ENCODE measurements at regions not wholly inside any gene's neighbourhood (a gene's known extent, or its start where the extent isn't known, plus 50 kb on each side); places are given as distances from the start of the nearest gene placed in this dataset.
"Not testable (repeated sequence)": the region's sequence is repeated elsewhere in the genome, so short reads cannot be mapped to it uniquely, and the experiment has no call there.

DNA sequence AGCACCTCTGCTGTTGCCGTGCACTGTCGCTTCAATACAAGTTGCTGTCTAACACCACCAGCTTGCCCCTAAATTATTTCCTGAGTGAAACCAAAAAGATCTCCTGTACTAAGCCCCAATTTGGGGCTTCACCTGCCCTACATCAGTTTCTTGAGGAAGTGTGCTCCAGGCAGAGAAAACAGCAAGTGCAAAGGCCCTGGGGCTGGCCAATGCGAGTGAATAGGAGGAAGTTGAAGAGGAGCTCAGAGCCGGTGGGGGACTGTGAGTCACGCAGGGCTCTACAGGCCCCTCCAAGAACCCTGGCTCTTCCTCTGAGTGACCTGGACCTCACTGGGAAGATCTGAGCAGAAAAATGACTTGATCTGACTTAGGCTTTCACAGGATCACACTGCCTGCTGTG, 117.2 kb downstream of the IPO8 start:
- intact Hi-C loops (cut with micrococcal nuclease), result no loop called here
- no peaks in the 10 kb centered on the region for H3K36me3 Mint-ChIP-seq
- no peak overlapping the region for H3K27ac Mint-ChIP-seq

DNA sequence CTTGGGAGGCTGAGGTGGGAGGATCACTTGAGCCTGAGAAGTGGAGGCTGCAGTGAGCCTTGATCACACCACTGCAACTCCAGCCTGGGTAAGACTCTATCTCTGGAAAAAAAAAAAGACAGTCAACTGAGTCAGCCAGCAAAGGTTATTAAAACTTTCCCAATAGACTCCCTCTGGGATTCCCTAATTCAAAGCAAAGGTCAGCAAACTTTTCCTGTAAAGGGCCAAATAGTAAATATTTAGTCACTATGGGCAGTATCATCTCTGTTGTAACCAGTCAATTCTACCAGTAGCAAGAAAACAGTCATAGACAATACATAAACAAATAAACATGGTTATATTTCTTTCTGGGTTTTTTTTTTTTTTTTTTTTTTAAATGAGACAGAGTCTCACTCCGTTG, 122.5 kb downstream of the IPO8 start:
- Mint-ChIP-seq H3K4me1 (ENCODE audit: low read depth) (no peaks in the 10 kb centered on the region), H3K36me3 (no peaks in the 10 kb centered on the region), H3K9me3 (no peaks in the 10 kb centered on the region), H3K4me3 (no peak overlapping the region), H3K27ac (no peak overlapping the region), H3K27me3 (peaks cover 3% of the 10 kb centered on the region)
- ChIA-PET POLR2A (no interaction called here), CTCF (no interaction called here)
- no peak for DNase-seq
- intact Hi-C loops (cut with micrococcal nuclease), result no loop called here

More for the DNA sequence above, 117.2 kb downstream of the IPO8 start:
- POLR2A ChIA-PET, result no interaction called here
- CTCF ChIA-PET, result no interaction called here
- no peak overlapping the region for H3K4me3 Mint-ChIP-seq
- no peaks in the 10 kb centered on the region for H3K4me1 Mint-ChIP-seq (ENCODE audit: low read depth)
- no peaks in the 10 kb centered on the region for H3K27me3 Mint-ChIP-seq
- H3K9me3 Mint-ChIP-seq, result no peaks in the 10 kb centered on the region
- DNase-seq, result no peak

DNA sequence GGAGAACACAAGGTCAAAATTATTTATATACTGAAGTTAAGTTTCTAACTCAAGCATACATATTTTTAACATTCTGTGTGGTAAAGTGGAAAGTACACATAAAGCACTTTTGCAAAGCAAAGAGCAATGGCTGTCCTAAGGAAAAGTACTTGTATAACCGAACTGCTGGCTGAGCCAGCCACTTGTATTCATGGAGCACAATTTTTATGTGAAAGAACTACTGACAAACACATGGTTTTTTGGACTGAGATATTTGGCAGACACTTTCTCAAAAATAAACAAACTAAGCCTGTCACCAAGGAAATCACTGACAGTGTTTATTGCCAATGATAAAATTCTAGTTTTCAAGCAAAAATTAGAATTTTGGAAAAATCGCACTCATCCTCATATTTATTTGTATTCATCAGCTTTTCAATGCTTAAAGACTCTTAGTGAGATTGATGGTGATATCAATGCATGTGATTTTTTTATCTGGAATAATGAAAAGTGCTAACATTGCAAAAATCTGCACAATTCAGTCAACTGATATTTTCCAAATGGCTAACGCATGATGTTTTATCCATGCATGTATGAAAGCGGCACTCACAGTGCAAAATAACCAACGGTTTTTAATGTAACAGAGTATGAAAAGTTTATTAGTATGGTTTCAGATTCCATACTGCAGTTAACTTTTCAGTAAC, 125.3 kb downstream of the IPO8 start:
- Mint-ChIP-seq H3K36me3 (no peaks in the 10 kb centered on the region), H3K27me3 (peaks cover 4% of the 10 kb centered on the region), H3K4me1 (ENCODE audit: low read depth) (no peaks in the 10 kb centered on the region), H3K27ac (no peak overlapping the region), H3K9me3 (no peaks in the 10 kb centered on the region), H3K4me3 (no peak overlapping the region)
- no peak for DNase-seq
- intact Hi-C loops (cut with micrococcal nuclease), result no loop called here
- CTCF ChIA-PET, result no interaction called here
- POLR2A ChIA-PET, result no interaction called here

DNA sequence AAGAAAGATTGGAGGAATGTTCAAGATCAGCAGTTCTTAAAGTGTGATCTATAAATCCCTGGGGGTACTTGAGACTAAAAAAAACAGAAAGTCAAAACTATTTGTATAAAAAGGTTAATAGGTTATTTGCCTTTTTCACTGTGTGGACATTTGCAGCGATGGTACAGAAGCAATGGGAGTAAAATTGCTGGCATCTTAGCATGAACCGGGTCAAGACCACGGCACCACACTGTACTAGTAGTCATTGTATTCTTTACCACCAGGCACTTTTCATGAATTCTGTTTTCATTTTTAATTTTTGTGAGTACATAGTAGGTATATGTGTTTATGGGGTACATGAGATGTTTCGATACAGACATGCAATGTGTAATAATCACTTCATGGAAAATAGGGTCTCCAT, 126.2 kb downstream of the IPO8 start:
- H3K27ac Mint-ChIP-seq, result no peak overlapping the region
- ChIA-PET CTCF (no interaction called here), POLR2A (no interaction called here)
- H3K4me3 Mint-ChIP-seq, result no peak overlapping the region
- no peaks in the 10 kb centered on the region for H3K4me1 Mint-ChIP-seq (ENCODE audit: low read depth)
- H3K27me3 Mint-ChIP-seq, result peaks cover 4% of the 10 kb centered on the region
- DNase-seq, result no peak
- H3K36me3 Mint-ChIP-seq, result no peaks in the 10 kb centered on the region
- intact Hi-C loops (cut with micrococcal nuclease), result no loop called here
- H3K9me3 Mint-ChIP-seq, result no peaks in the 10 kb centered on the region

DNA sequence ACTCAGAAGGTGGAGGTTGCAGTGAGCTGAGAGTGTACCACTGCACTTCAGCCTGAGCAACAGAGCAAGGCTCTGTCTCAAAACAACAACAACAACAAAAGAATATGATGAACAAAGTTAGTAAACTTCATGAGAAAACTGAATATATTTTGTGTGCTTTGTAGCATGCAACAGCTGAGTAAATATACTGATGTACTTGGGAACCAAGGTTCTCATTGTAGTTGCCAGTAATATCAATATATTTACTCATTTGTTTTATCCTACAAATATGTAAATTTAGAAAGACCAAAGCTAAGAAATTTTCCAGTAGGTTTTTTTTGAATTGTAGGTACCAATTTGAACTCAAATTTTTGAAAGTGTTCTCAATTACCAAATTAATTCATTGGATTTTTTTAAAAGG, 127.2 kb downstream of the IPO8 start:
- Mint-ChIP-seq H3K4me1 (ENCODE audit: low read depth) (no peaks in the 10 kb centered on the region), H3K27ac (no peak overlapping the region), H3K4me3 (no peak overlapping the region), H3K9me3 (no peaks in the 10 kb centered on the region), H3K27me3 (peaks cover 4% of the 10 kb centered on the region), H3K36me3 (no peaks in the 10 kb centered on the region)
- CTCF ChIA-PET, result interaction anchor here (1.2 kb wide), 1 partner anchor 255 kb away, joined by 3 read pairs; no protein-coding TSS in a partner anchor
- no peak for DNase-seq
- intact Hi-C loops (cut with micrococcal nuclease), result no loop called here
- POLR2A ChIA-PET, result no interaction called here

DNA sequence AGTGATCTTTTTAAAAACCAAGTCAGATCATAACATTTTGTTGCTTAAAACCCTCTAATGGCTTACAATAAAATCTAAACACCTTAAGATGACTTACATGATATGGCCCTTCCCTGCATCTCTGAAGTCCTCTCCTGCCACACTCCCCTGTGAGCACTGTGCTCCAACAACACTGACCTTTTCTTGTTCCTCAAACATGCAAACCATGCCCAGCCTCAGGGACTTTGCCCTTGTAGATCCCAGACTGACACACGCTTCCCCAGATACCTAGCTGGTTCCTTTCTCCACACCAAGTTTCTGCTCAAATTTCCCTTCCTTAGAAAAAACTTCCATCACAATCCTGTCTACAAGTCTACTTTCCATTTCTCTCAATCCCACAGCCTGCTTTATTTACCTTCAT, 128.6 kb downstream of the IPO8 start:
- intact Hi-C loops (cut with micrococcal nuclease), result no loop called here
- no peak overlapping the region for H3K27ac Mint-ChIP-seq
- POLR2A ChIA-PET, result no interaction called here
- H3K4me3 Mint-ChIP-seq, result no peak overlapping the region
- CTCF ChIA-PET, result no interaction called here
- H3K27me3 Mint-ChIP-seq, result peaks cover 4% of the 10 kb centered on the region
- no peaks in the 10 kb centered on the region for H3K4me1 Mint-ChIP-seq (ENCODE audit: low read depth)
- H3K9me3 Mint-ChIP-seq, result no peaks in the 10 kb centered on the region
- no peaks in the 10 kb centered on the region for H3K36me3 Mint-ChIP-seq
- no peak for DNase-seq

DNA sequence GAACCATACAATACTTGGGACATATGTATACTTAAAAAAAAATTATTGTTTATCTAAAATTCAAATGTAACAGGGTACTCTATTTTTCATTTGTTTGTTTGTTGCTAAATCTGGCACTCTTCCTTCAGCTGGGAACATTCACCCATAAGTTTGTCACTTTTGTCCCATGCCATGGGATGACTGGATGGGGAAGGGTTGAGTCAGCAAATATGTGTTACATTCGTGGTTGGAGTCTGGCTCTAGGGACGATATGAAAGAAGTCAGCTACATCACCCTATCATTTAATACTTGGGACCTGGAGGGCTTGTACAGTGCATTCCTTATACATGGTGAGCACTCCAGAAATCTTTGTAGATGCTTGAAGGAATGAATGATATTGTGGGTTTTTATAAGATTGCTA, 131.3 kb downstream of the IPO8 start:
- Mint-ChIP-seq H3K27me3 (peaks cover 1% of the 10 kb centered on the region), H3K27ac (no peak overlapping the region), H3K9me3 (peaks cover 16% of the 10 kb centered on the region), H3K36me3 (no peaks in the 10 kb centered on the region), H3K4me3 (no peak overlapping the region), H3K4me1 (ENCODE audit: low read depth) (no peaks in the 10 kb centered on the region)
- CTCF ChIA-PET, result no interaction called here
- DNase-seq, result no peak
- intact Hi-C loops (cut with micrococcal nuclease), result no loop called here
- POLR2A ChIA-PET, result no interaction called here

DNA sequence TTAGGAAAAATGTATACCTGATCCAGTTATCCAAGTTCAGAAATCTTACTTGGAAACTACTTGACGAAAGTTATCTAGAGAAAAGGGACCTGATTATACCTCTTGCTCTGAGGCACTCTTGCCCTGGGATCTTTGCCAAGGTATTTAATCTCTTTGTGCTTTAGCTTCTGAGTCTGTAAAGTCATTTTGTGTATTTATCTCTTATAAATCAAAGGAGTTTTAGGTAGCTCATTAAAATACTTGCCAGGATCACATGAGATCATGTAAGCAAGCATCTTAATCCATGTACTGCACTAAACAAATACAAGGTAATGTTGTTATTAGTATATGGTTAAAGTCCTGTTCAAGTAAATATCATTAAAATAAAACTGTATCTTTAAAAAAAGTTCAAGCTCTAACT, 147.5 kb downstream of the IPO8 start:
- intact Hi-C loops (cut with micrococcal nuclease), result no loop called here
- Mint-ChIP-seq H3K36me3 (no peaks in the 10 kb centered on the region), H3K4me3 (no peak overlapping the region), H3K27me3 (peaks cover 9% of the 10 kb centered on the region), H3K4me1 (ENCODE audit: low read depth) (no peaks in the 10 kb centered on the region), H3K27ac (no peak overlapping the region), H3K9me3 (no peaks in the 10 kb centered on the region)
- no peak for DNase-seq
- CTCF ChIA-PET, result no interaction called here
- POLR2A ChIA-PET, result no interaction called here

DNA sequence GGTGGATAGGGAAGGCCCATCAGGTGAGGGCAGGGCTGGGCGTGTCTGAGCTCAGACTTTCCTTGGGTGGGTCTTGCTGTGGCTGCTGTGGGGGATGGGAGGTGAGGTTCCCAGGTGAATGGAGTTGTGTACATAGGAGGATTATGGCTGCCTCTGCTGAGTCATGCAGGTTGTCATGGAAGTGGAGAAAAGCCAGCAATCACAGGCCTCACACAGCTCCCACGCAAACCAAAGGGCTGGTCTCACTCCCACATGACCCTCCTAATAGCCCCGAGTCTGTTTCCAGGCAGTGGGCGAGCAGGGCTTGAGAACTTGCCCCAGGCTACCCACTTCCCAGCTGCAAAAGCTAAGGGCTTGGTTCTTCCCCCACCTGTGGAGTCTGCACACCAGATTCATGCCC, 149.5 kb downstream of the IPO8 start:
- H3K9me3 Mint-ChIP-seq, result peaks cover 13% of the 10 kb centered on the region
- H3K4me1 Mint-ChIP-seq (ENCODE audit: low read depth), result no peaks in the 10 kb centered on the region
- ChIA-PET CTCF (no interaction called here), POLR2A (no interaction called here)
- no peak for DNase-seq
- no peak overlapping the region for H3K4me3 Mint-ChIP-seq
- H3K27ac Mint-ChIP-seq, result no peak overlapping the region
- no peaks in the 10 kb centered on the region for H3K27me3 Mint-ChIP-seq
- no peaks in the 10 kb centered on the region for H3K36me3 Mint-ChIP-seq
- intact Hi-C loops (cut with micrococcal nuclease), result no loop called here

DNA sequence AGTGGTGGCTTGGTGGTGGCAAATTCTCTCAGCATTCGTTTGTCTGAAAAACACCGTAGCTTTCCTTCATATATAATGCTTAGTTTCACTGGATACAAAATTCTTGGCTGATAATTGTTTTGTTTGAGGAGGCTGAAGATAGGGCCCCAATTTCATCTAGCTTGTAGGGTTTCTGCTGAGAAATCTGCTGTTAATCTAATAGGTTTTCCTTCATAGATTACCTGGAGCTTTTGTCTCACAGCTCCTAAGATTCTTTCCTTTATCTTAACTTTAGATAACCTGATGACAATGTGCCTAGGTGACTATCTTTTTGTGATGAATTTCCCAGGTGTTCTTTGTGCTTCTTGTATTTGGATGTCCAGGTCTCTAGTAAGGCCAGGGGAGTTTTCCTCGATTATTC, 151.0 kb downstream of the IPO8 start:
- H3K4me1 Mint-ChIP-seq (ENCODE audit: low read depth); H3K27me3 Mint-ChIP-seq; DNase-seq; POLR2A ChIA-PET; H3K4me3 Mint-ChIP-seq; H3K27ac Mint-ChIP-seq; intact Hi-C loops (cut with micrococcal nuclease); CTCF ChIA-PET; H3K36me3 Mint-ChIP-seq: not testable (repeated sequence)
- H3K9me3 Mint-ChIP-seq, result peaks cover 20% of the 10 kb centered on the region

DNA sequence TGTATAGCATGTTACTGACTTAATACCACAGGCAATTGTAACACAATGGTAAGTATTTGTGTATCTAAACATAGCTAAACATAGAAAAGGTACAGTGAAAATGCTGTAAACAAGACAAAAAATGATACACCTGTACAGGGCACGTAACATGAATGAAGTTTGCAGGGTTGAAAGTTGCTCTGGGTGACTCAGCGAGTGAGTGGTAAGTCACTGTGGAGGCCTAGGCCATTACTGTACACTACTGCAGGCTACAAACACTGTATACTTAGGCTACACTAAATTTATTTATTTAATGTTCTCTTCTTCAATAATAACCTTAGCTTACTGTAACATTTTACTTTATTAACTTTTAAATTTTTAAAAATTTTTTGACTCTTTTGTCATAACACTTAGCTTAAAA, 158.4 kb downstream of the IPO8 start:
- ChIA-PET POLR2A (no interaction called here), CTCF (no interaction called here)
- Mint-ChIP-seq H3K9me3 (peaks cover 23% of the 10 kb centered on the region), H3K4me1 (ENCODE audit: low read depth) (no peaks in the 10 kb centered on the region), H3K4me3 (no peak overlapping the region), H3K36me3 (no peaks in the 10 kb centered on the region), H3K27ac (no peak overlapping the region), H3K27me3 (no peaks in the 10 kb centered on the region)
- DNase-seq, result no peak
- intact Hi-C loops (cut with micrococcal nuclease), result no loop called here

DNA sequence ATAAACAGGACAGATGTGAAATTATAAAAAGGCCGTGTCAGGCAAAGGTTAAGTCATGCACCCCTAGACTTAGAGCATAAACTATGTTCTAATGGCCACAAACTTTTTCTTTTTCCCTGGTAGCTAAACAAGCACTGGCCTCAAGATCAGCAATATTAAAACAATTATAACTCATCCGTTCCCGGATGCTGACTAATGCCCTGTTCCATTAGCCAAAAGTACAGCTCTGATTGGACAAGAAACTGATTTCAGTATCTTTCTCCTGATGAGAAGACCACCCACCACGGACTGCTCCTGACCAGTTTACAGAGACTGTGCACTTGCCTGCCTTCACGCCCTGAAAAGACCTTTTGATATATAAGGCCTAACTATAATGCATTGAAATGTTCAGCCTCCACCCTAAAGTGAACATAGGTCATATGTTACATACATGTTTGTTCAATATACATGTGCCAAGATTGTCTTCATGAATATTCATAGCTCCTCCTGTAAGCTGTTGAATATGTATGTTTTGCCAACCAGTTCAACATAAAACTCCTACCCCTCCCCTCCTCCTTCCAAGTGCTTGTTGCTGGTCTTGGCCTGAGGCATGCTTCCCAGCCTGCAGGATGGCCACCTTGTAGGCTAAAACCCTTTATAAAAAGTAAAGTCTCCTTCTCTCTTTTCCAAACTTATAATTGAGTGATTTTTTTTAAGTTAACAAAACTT, 162.0 kb downstream of the IPO8 start:
- H3K36me3 Mint-ChIP-seq, result no peaks in the 10 kb centered on the region
- ChIA-PET POLR2A (no interaction called here), CTCF (no interaction called here)
- peaks cover 1% of the 10 kb centered on the region for H3K27me3 Mint-ChIP-seq
- no peak overlapping the region for H3K4me3 Mint-ChIP-seq
- no peak for DNase-seq
- H3K9me3 Mint-ChIP-seq, result no peaks in the 10 kb centered on the region
- H3K27ac Mint-ChIP-seq, result no peak overlapping the region
- H3K4me1 Mint-ChIP-seq (ENCODE audit: low read depth), result no peaks in the 10 kb centered on the region
- intact Hi-C loops (cut with micrococcal nuclease), result no loop called here
